GM12878 (cell line): ENCODE measurements at regions not wholly inside any gene's neighbourhood (a gene's known extent, or its start where the extent isn't known, plus 50 kb on each side); places are given as distances from the start of the nearest gene placed in this dataset.

Source experiments
- MEF2A ChIP-seq: IDR thresholded peaks from 2 replicates; pipeline ENCODE4 v1.6.1; 2011; ENCODE audit warnings: low read depth, mild to moderate bottlenecking, low read length, moderate library complexity; ENCODE audit not compliant: insufficient read depth
- MYB ChIP-seq: fragments of 150-350 bp; IDR thresholded peaks from 2 replicates; pipeline ENCODE4 v1.6.1; 2014; ENCODE audit warnings: mild to moderate bottlenecking, low read depth, low read length, borderline replicate concordance
- TARDBP ChIP-seq: IDR thresholded peaks from 2 replicates; pipeline ENCODE4 v1.6.1; 2016; ENCODE audit warnings: borderline replicate concordance
- ZNF592 ChIP-seq: fragments of 450-650 bp; IDR thresholded peaks from 2 replicates; pipeline ENCODE4 v1.6.1; 2017; ENCODE audit warnings: mild to moderate bottlenecking, moderate library complexity
- TF ChIP-seq, protein P1 (sequence below): fragments of 150-350 bp; IDR thresholded peaks from 2 replicates; pipeline ENCODE4 v1.6.1; 2016; ENCODE audit warnings: low read depth, low read length

DNA sequence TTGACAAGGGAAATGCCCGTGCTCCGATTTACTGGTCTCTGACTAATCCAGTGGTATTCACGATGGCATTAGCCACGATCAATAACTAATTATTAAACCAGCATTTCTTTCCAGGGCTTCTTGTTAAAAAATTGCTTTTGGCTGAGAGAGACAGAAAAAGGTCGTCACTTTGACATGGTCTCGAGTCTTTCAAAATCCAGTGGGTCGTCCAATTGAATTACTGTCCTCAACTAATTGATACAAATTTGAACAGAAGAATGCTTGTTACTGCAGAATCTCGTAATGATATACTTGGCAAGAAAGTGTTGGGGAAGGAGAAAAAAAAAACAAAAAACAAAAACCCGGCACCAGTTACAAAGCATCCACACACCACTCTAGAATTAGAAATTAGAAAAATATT, 318.4 kb downstream of the NR2F2 start (continued):
- TF ChIP-seq, protein P1, sequence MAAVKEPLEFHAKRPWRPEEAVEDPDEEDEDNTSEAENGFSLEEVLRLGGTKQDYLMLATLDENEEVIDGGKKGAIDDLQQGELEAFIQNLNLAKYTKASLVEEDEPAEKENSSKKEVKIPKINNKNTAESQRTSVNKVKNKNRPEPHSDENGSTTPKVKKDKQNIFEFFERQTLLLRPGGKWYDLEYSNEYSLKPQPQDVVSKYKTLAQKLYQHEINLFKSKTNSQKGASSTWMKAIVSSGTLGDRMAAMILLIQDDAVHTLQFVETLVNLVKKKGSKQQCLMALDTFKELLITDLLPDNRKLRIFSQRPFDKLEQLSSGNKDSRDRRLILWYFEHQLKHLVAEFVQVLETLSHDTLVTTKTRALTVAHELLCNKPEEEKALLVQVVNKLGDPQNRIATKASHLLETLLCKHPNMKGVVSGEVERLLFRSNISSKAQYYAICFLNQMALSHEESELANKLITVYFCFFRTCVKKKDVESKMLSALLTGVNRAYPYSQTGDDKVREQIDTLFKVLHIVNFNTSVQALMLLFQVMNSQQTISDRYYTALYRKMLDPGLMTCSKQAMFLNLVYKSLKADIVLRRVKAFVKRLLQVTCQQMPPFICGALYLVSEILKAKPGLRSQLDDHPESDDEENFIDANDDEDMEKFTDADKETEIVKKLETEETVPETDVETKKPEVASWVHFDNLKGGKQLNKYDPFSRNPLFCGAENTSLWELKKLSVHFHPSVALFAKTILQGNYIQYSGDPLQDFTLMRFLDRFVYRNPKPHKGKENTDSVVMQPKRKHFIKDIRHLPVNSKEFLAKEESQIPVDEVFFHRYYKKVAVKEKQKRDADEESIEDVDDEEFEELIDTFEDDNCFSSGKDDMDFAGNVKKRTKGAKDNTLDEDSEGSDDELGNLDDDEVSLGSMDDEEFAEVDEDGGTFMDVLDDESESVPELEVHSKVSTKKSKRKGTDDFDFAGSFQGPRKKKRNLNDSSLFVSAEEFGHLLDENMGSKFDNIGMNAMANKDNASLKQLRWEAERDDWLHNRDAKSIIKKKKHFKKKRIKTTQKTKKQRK, result no peak
- TF ChIP-seq ZNF592, result no peak
- no peak for TF ChIP-seq MYB
- no peak for TF ChIP-seq MEF2A
- no peak for TF ChIP-seq TARDBP
